Astrocyte of the spinal cord (primary cell): ENCODE measurements at regions not wholly inside any gene's neighbourhood (a gene's known extent, or its start where the extent isn't known, plus 50 kb on each side); places are given as distances from the start of the nearest gene placed in this dataset.
"Not testable (repeated sequence)": the region's sequence is repeated elsewhere in the genome, so short reads cannot be mapped to it uniquely, and the experiment has no call there.

Experiments
- DNase-seq: peaks from one replicate; pipeline ENCODE4 v3.0.0; 2011; ENCODE audit warnings: low read depth, low spot score
- H3K4me3 ChIP-seq: 2 replicates; pipeline ENCODE4 v1.5.1; 2011; ENCODE audit warnings: low read depth, mild to moderate bottlenecking, low read length, moderate library complexity
- CTCF ChIP-seq: IDR thresholded peaks from 2 replicates; pipeline ENCODE4 v1.5.1; 2012; ENCODE audit warnings: low read depth, mild to moderate bottlenecking, low read length, inconsistent platforms
- in situ Hi-C: cut with HindIII; loops from 2 replicates; pipeline ENCODE4 v1.10.0; 2017; ENCODE audit warnings: low sequenced_read_pairs

GRCh38 chr10:84862551-84862950 is 534.2 kb downstream of the CCSER2 start:
- no peak for DNase-seq
- H3K4me3 ChIP-seq = no peak overlapping the region
- in situ Hi-C loops = no loop called here
- no peak for TF ChIP-seq CTCF

GRCh38 chr10:84863675-84864074 is 535.3 kb downstream of the CCSER2 start:
- TF ChIP-seq CTCF = no peak
- in situ Hi-C loops = no loop called here

GRCh38 chr10:84876116-84876999 is 548.0 kb downstream of the CCSER2 start:
- no peak overlapping the region for H3K4me3 ChIP-seq
- in situ Hi-C loops = no loop called here
- no peak for TF ChIP-seq CTCF
- no peak for DNase-seq

More at GRCh38 chr10:84863675-84864074, 535.3 kb downstream of the CCSER2 start:
- DNase-seq = no peak
- no peak overlapping the region for H3K4me3 ChIP-seq

GRCh38 chr10:84879991-84880390 is 551.6 kb downstream of the CCSER2 start:
- no peak overlapping the region for H3K4me3 ChIP-seq
- no peak for TF ChIP-seq CTCF
- DNase-seq = no peak
- in situ Hi-C loops = no loop called here

GRCh38 chr10:84881696-84882095 is 553.3 kb downstream of the CCSER2 start:
- DNase-seq, in situ Hi-C loops, H3K4me3 ChIP-seq: not testable (repeated sequence)

- TF ChIP-seq CTCF = no peak
- in situ Hi-C loops = no loop called here
- no peak for DNase-seq
- H3K4me3 ChIP-seq = no peak overlapping the region
Observed at GRCh38 chr10:84890706-84891105, 562.3 kb downstream of the CCSER2 start.

- no peak for TF ChIP-seq CTCF
- in situ Hi-C loops = no loop called here
- no peak for DNase-seq
- no peak overlapping the region for H3K4me3 ChIP-seq
Observed at GRCh38 chr10:84891631-84892030, 563.2 kb downstream of the CCSER2 start.
